ENCODE measurements at regions not wholly inside any gene's neighbourhood (a gene's known extent, or its start where the extent isn't known, plus 50 kb on each side); places are given as distances from the start of the nearest gene placed in this dataset.

GRCh38 chr11:91854780-91855179, 369.8 kb upstream of the FAT3 start:
- H4K20me1 ChIP-seq (ENCODE audit: control insufficient read depth, insufficient read depth, low read length, poor library complexity, severe bottlenecking): no peaks in the 10 kb centered on the region
- CTCF ChIA-PET: no interaction called here
- H3K27me3 Mint-ChIP-seq: no peaks in the 10 kb centered on the region
- TF ChIP-seq CTCF (IDR thresholded peaks at IDR 0.05) (no peak), EZH2 (IDR thresholded peaks at IDR 0.05; ENCODE audit: borderline replicate concordance, insufficient read depth, low read depth, low read length, poor library complexity, severe bottlenecking) (no peak)
- WGBS (ENCODE audit: insufficient coverage): no CpG with 5 or more reads among the region's 1 CpG
- no peak for ATAC-seq (ENCODE audit: low read depth)
- H3K27me3 ChIP-seq (replicated peaks in 1 of 4; ENCODE audit: control extremely low read depth in 1 of 4, control insufficient read depth in 3 of 4, insufficient read depth in 4 of 4, low read length in 3 of 4): no peaks in the 10 kb centered on the region
- H3K9me3 ChIP-seq (ENCODE audit: control extremely low read depth in 1 of 3, control insufficient read depth in 2 of 3, insufficient read depth in 1 of 3, low read length in 2 of 3): no peaks in the 10 kb centered on the region
- no peaks in the 10 kb centered on the region for H3K4me1 Mint-ChIP-seq
- H3K9me3 Mint-ChIP-seq (ENCODE audit: insufficient read depth): peaks cover 3% of the 10 kb centered on the region
- DNase-seq: no peak
- H3K27ac ChIP-seq (ENCODE audit: low read length in 2 of 2): no peak overlapping the region
- no peaks in the 10 kb centered on the region for H3K79me2 ChIP-seq (ENCODE audit: control insufficient read depth, insufficient read depth, low read length)
- no peak overlapping the region for H3K9ac ChIP-seq (ENCODE audit: low read length)
- no peak overlapping the region for H3K27ac Mint-ChIP-seq
- H2AFZ ChIP-seq (ENCODE audit: insufficient read depth, low read depth, low read length, poor library complexity, severe bottlenecking): no peak overlapping the region
- no peak overlapping the region for H3K4me3 Mint-ChIP-seq
- POLR2A ChIA-PET: no interaction called here
- no peak overlapping the region for H3K4me3 ChIP-seq (ENCODE audit: control extremely low read depth in 1 of 5, extremely low read depth in 1 of 5, insufficient read depth in 1 of 5, low read depth in 2 of 5, low read length in 4 of 5)
- H3K36me3 ChIP-seq (replicated peaks in 1 of 2; ENCODE audit: control extremely low read depth in 1 of 2, control insufficient read depth in 1 of 2, extremely low read depth in 1 of 2, insufficient read depth in 2 of 2, low read length in 1 of 2): no peaks in the 10 kb centered on the region
- intact Hi-C loops (cut with micrococcal nuclease): no loop called here
- no peaks in the 10 kb centered on the region for H3K4me1 ChIP-seq (ENCODE audit: control insufficient read depth in 2 of 2, insufficient read depth in 2 of 2, low read length in 2 of 2)
- no peak overlapping the region for H3K4me2 ChIP-seq (replicated peaks; ENCODE audit: low read depth, low read length, poor library complexity, severe bottlenecking)

DNA sequence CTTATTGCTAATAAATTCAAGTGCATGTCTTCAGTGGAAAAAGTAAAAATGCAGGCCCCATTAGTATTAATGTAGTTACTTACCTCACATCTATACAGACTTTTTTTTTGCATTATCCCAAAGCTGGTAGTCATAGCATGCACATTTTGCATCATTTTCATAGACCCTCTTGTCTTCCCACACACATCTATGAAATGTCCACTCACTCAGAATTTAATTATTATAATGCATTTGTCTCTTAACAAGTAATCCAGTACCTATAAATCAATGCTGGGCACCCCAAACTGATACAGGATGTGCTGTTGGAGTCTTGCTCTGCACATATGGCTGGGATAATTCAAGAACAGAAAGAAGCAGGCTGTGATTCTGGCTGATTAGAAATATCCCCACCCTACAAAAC, 370.4 kb upstream of the FAT3 start:
- H3K9ac ChIP-seq (ENCODE audit: low read length): no peak overlapping the region
- H4K20me1 ChIP-seq (ENCODE audit: control insufficient read depth, insufficient read depth, low read length, poor library complexity, severe bottlenecking): no peaks in the 10 kb centered on the region
- no peak for TF ChIP-seq CTCF (IDR thresholded peaks at IDR 0.05)
- no peak for TF ChIP-seq EZH2 (IDR thresholded peaks at IDR 0.05; ENCODE audit: borderline replicate concordance, insufficient read depth, low read depth, low read length, poor library complexity, severe bottlenecking)
- Mint-ChIP-seq H3K4me3 (no peak overlapping the region), H3K27me3 (no peaks in the 10 kb centered on the region), H3K27ac (no peak overlapping the region), H3K4me1 (no peaks in the 10 kb centered on the region), H3K9me3 (ENCODE audit: insufficient read depth) (peaks cover 6% of the 10 kb centered on the region)
- no peaks in the 10 kb centered on the region for H3K36me3 ChIP-seq (replicated peaks in 1 of 2; ENCODE audit: control extremely low read depth in 1 of 2, control insufficient read depth in 1 of 2, extremely low read depth in 1 of 2, insufficient read depth in 2 of 2, low read length in 1 of 2)
- ChIA-PET POLR2A (no interaction called here), CTCF (no interaction called here)
- no peaks in the 10 kb centered on the region for H3K79me2 ChIP-seq (ENCODE audit: control insufficient read depth, insufficient read depth, low read length)
- H3K4me3 ChIP-seq (ENCODE audit: control extremely low read depth in 1 of 5, extremely low read depth in 1 of 5, insufficient read depth in 1 of 5, low read depth in 2 of 5, low read length in 4 of 5): no peak overlapping the region
- DNase-seq (no peak), ATAC-seq (ENCODE audit: low read depth) (no peak)
- intact Hi-C loops (cut with micrococcal nuclease): no loop called here
- no peak overlapping the region for H3K4me2 ChIP-seq (replicated peaks; ENCODE audit: low read depth, low read length, poor library complexity, severe bottlenecking)
- H3K27ac ChIP-seq (ENCODE audit: low read length in 2 of 2): no peak overlapping the region
- no peaks in the 10 kb centered on the region for H3K4me1 ChIP-seq (ENCODE audit: control insufficient read depth in 2 of 2, insufficient read depth in 2 of 2, low read length in 2 of 2)
- no peaks in the 10 kb centered on the region for H3K27me3 ChIP-seq (replicated peaks in 1 of 4; ENCODE audit: control extremely low read depth in 1 of 4, control insufficient read depth in 3 of 4, insufficient read depth in 4 of 4, low read length in 3 of 4)
- H2AFZ ChIP-seq (ENCODE audit: insufficient read depth, low read depth, low read length, poor library complexity, severe bottlenecking): no peak overlapping the region
- no peaks in the 10 kb centered on the region for H3K9me3 ChIP-seq (ENCODE audit: control extremely low read depth in 1 of 3, control insufficient read depth in 2 of 3, insufficient read depth in 1 of 3, low read length in 2 of 3)
